GM18873 (cell line): ENCODE measurements at regions not wholly inside any gene's neighbourhood (a gene's known extent, or its start where the extent isn't known, plus 50 kb on each side); places are given as distances from the start of the nearest gene placed in this dataset.
"Not testable (repeated sequence)": the region's sequence is repeated elsewhere in the genome, so short reads cannot be mapped to it uniquely, and the experiment has no call there.

Experiments used
- ATAC-seq: cut with Tn5 transposase; IDR thresholded peaks from one replicate; pipeline ENCODE4 v1.9.1; 2021; ENCODE audit warnings: mild to moderate bottlenecking, moderate library complexity, moderate number of reproducible peaks; ENCODE audit not compliant: unreplicated experiment, low FRiP score

DNA sequence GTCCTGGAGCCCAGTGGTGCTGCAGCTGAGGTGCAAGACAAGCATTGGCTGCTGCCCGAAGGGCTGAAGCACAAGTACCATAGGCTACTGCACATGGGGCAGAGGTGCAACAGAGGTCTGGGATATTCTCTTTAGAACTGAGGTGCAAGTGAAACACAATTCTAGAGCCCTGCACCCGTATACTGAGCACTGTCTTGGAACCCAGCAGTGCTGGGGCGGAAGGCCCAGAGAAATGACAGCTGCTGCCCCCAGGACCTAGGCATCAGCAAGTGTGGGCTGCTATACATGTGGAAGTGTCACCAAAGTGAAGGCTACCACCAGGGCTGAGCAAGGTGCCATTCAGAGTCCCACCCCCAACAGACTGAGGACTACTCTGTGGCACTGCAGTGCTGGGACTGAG lies 393.6 kb upstream of the STEAP1 start:
- no peak for ATAC-seq

DNA sequence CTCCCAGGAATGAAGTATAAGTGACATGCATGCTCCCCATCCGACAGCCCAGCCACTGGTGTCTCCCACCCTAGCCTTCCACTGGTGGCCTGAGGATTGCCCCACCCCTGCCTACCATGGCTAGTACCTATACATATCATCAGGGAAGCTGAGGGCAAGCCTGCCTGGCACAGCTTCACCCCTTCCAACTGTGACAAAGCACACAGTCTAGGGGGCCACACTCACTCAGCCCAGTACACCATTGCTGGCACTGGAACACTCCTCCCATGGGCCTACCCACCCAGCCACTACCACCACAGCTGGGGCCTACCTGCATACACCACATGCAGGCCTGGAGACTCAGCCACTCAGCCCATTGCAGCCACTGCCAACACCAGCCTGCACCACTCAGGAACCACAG lies 393.1 kb upstream of the STEAP1 start:
- no peak for ATAC-seq

DNA sequence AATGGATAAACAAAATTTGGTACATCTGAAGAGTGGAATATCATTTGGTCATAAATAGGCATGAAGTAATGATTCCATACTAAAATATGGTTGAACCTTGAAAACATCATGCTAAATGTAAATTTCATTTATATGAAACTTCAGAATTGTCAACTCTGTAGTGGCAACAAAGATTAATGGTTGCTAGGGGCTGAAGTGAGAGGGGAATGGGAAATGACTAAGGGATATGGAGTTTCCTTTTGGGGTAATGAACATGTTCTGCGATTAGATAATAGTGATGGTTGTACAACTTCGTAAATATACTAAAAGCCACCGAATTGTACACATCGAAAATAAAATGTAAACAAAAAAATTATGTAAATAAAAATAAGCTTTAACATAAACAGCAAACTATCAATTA lies 384.1 kb upstream of the STEAP1 start:
- ATAC-seq, result no peak

DNA sequence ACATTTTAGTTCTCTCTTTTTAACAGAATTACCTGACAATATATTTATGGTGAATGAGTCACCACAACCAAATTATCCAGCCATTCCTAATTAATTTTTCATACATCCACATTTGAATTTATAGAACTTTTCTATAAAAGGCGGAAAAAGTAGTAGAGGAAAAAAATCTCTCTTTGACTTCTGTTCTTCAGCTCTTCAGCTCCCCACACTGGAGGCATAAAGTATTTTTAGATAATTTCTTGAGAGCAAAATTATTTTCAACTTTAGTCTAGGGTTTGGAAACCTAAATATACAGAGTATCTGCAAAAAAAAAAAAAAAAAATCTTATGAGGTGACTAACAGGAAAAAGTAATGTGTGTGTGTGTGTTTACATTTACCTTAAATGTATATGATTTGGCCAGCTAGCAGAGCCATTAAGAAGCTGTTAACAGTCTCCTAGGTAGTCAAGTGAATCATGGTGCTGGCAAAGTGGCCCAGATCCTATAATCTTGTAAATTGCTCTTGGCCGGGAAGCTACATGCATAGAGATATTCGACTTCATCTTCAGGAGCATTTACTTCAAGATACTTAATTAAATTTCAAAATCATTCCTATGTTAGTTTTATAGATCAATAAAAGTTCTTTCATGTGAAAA lies 383.1 kb upstream of the STEAP1 start:
- no peak for ATAC-seq

DNA sequence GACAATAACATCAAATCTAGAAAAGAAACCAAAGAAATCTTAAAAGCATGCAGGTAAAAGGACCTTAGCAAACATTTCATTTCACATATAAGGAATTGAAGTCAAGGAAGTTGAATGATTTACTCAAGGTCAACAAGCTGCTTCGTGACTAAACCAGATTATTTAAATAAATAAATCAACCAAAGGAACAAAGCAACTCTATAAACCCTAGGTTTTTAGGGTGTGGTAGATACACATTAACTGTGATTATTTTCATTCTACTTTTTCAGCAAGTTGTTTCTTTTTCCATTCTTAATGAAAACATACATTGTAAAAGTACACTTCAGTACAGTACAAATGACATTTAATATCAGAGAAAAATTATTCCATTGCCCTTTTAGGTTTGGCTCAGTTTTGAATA lies 382.0 kb upstream of the STEAP1 start:
- no peak for ATAC-seq

DNA sequence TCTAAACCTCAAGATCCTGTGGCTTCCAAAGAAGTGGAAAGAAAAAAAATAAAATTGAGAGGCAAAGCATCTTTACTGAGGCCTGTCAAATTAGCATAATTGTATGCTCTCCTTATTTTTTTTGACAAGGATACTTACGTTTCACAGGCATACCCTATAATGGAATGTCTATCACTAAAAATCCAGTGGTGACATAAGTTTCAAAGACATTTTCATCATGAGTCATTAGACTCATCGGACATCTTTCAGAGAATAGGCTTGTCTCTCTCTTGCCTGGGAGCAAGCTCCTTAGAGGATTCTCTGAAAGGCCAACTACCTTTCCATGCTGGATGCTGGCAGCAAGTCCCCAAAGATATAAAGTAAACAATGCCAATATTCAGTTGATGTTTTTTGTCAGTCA lies 380.7 kb upstream of the STEAP1 start:
- ATAC-seq, result no peak

DNA sequence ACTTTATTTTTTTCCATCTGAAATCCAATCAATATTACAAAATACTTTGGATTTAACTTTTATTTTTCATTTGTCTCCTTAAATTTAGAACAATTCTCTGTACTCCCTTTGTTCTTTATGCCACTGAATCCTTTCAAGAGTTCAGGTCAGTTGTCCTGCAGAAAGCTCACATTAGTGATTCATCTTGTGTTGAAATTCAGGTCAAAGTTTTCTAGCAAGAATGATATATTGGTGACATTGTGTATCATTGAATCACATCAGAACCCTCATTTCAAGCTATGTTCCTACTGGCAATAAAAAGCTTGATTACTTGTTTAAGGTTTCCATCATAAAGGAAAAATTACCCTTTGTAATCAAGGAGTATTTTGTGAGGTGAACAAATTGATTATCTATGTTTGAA lies 378.8 kb upstream of the STEAP1 start:
- ATAC-seq, result no peak

DNA sequence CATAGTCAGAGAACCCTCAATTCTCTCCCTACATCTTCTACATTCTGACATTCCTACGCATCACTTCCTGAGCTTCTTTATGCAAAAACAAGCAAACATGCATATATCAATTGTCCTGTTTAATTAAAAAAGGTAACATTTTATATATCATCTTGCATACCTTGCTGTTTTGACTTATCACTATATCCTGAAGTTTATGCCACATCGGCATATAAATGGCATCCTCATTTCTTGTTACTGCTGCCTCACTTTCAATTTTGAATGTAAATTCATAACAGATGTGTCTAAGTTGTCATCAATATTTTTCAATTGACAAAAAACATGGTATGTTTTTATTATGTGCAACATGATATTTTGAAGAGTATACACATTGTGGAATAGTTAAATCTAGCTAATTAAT lies 377.3 kb upstream of the STEAP1 start:
- ATAC-seq, result no peak

DNA sequence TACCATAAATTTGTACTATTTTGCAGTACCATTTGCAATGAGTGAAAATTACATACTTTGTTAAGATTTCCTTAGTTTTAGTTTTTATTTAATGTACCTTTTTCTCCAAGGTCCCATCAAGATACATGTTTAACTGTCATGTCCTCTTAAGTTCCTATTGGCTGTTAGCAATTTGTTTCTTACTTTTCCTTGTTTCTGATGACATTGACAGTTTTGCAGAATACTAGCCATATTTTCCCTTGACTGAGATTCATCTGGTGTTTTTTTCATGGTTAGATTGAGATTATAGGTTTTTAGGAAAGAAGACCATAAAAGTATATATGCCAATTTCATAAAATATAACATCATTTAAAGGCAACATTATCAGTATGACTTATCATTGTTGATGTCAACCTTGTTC lies 376.8 kb upstream of the STEAP1 start:
- no peak for ATAC-seq

DNA sequence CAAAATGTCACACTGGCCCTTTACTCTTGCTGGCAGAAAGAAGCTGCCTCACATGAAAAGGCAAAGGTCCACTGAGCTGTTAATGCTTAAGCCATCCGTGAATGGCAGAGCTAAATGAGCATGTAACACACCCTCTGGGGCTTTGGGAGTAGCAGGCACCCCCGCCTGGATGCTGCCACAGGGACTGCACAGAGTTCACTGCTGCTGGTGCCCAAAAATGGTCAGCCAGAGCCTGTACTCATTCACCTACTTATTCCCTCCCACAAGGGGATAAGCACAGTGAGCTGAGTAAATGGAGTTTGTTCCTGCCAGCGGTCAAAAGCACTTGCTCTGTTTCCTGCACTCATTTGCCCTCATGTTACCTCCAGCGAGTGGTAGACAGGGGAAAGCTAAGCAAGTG lies 374.0 kb upstream of the STEAP1 start:
- no peak for ATAC-seq

DNA sequence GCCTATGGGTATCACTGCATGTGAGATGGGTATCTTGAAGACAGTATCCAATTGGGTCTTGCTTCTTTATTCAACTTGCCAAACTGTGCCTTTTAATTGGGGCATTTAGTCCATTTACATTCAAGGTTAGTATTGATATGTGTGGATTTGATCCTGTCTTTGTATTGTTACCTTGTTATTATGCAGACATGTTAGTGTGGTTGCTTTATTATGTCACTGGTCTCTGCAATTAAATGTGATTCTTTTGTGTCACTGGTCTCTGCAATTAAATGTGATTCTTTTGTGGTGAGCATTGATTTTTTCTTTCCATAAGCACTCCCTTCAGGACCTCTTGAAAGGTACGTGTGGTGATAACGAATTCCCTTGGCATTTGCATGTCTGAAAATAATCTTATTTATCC lies 357.8 kb upstream of the STEAP1 start:
- no peak for ATAC-seq

DNA sequence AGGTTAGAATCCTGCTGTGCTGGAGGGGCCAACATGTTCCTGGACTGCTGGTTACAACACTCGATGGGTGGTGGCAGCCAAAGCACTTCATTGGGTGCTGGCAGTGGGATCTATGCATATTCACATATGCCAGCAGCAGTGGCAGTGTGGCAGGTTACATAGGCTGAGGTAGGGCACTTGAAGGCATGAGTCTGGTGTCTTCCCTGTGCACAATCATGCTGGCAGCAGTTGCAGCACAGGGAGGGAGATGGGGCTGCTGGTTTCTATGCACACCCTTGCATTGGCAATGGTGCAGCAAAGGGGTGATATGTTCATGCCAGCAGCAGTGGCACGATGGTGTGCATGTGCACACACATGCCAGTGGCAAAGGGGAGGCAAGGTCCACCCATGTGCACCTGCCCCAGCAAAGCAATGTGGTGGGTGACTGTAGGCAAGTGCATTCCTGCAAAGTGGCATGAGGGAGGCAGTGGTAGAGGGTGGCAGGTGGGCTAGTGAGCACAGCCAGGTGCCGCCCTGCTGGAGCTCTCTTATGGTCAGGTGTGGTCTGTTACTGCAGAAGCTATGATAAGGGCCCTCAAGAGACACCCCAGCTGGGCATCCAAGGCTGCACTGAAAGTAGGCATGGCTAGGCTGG lies 356.2 kb upstream of the STEAP1 start:
- ATAC-seq, result no peak

DNA sequence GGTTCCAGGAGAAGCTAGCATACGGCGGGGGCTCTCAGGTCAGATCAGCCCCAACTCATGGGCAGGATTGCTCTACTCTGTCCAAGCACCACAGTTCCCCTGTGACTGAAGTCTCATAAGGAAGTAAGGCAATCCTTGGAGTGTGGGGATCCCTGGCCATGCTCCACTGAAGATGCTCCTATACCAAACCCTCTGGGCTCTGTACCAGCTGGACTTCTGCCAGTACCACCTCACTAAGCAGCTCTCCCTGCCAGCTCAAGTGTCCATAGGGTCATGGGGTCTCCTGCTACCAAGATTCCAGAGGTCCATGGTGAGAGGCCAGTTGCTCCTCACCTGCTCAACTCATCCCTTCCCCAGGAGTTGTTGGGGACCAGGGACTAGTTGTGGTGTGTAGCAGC lies 355.7 kb upstream of the STEAP1 start:
- ATAC-seq, result no peak

DNA sequence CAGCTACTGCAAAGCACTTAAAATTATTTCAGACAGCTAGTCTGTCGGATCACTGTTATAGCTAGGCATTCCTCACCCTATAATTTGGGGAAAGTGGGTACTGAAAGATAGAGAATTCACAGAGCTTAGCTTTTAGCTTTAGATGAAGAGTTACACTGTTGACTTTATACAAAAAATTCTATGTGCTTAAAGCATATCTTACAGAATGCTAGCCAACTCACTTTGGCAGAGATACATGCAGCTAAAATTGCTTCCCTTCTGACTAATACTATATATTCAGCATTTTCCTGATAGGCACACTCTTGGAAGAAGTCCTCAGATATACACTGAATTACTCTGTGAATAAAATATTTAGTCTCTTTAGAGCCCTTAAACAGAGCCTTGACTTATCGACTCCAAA lies 353.5 kb upstream of the STEAP1 start:
- ATAC-seq, result no peak

DNA sequence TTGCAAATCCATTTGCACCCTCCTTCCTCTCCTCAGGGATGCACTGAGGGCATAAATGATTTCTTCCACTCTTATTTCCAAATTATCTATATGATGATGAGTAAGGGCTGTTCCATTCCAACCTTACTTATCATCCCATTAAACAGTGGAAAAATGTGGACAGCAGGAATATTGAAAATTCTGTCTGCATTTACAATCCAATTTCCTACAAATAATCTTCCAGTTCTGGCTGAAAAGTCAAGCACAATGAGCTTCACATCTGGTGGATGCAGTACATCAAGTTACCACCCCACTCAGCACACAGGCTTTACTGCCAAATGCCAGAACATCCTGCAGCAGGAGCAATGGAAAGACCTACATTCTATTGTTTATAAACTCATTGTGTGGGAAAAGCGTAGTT lies 345.0 kb upstream of the STEAP1 start:
- no peak for ATAC-seq

DNA sequence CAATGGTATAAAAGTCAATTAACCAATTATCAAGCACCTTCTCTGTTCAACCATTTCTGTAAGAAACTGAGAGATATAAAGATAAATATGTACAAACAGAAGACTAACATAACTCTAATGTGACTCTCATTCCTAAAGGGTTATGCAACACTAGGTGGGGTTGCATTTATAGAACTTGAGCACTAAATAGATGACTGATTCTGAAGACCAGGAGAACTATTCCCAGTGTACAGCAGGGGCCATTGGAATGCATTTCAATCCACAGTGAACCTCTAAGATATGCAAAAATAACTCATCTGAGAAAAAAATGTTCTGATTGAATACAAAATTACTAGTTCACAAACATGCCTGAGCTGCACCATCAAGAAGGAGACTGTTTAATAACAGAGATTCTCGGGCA lies 341.2 kb upstream of the STEAP1 start:
- ATAC-seq, result no peak

DNA sequence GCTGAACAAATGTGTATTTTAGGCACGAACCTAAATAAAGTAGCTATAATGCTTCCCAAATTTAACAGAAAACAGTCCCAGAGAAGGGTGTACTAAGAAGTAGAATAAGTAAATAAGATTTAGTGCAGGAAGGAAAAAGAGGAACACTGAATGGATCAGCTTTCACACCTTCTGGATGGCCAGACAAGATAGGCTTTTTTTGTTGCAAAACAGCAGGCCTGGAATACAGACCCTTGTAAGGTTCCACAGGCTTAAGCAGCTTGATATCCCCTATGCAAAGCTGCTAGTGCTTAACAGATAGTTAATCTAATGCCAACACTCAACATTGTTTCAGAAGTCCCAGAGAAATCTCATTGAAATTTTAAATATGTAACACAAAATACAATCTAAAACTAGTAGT lies 328.1 kb upstream of the STEAP1 start:
- no peak for ATAC-seq

DNA sequence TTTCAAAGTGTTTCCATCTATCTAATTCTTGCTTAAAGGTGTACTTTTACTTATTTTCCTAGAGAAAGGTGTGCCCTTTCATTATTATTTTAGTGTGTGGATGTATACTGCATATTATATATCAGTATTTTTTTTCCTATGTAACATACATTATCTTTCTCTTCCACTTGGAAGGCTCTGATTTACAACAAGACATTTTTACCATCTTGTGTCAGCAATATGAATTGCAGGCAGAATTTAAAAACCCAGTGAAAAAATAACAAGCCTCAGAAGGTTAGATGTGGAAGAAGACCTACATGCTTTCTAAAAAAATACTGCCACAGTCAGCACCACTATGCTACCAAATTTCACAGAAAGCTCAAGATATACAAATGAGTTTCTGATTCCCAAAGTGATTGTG lies 327.7 kb upstream of the STEAP1 start:
- no peak for ATAC-seq

DNA sequence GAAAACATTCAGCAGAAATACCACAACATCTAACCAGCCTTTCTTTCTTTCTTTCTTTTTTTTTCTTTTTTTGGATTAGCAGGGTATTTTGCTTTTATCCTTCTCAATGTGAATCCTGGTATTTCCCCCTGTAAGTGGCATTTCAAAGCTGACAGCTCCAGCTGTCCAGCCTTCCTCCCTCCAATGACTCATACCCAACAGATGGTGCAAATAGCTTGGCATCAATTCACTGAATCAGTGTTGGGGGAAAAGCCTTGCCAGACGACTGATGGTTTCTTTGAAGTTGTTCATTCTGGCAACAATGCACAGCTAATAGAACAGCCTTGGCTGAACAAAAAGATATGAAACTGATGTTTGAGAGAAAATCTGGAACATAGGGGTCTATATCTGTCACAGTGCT lies 316.8 kb upstream of the STEAP1 start:
- no peak for ATAC-seq

DNA sequence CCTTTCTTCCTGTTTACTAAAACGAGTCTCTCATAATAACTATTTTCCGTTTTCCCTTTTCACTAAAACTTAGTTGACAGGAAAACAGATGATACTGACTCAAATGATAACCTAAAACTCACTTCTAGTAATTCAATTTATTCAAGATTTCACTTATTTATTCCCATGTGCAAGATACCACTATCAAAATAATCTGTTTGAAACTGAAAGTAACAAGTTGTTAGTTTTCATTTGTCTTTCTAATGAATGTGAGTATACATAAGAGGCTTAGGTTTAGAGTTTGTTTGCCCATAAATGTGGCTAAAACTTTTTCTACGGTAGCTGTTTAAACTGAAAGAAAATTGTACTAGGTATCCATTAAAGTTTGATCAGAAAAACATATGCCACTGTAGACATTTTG lies 314.9 kb upstream of the STEAP1 start:
- ATAC-seq, result no peak

DNA sequence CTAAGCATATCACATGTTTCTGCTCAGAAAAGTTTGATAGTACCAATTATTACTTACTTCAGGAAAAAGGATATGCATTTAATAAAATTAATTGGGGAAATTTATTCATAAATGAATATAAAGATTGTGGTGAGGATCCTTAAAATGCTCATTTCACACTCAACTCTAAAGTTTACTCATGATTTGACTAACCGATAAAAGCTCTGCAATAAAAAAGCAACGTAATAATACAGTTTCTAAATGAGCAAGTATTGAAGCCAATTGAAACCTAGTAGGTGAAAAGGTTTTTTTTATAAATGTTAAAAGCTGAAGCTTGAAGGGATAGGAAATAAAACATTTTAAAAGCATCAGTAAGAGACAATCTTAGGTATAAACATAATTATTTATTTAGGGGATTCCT lies 308.3 kb upstream of the STEAP1 start:
- no peak for ATAC-seq

DNA sequence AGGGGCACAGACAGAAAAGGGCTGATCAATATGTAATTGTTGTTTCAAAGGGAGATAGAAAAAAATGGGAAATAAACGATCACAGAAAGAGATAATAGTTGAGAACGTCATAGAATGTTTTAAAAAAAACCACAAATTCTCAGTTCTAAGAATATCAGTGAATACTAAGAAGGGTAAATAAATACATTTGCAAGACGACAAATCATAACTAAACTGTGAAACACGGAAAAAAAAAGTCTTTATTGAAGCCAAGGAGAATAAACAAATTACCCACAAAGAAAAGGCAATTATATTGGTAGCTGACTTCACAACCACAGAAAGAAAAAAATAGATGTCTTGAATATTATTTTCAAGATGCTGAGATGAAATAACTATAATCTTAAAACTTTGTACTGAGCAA lies 305.2 kb upstream of the STEAP1 start:
- no peak for ATAC-seq

DNA sequence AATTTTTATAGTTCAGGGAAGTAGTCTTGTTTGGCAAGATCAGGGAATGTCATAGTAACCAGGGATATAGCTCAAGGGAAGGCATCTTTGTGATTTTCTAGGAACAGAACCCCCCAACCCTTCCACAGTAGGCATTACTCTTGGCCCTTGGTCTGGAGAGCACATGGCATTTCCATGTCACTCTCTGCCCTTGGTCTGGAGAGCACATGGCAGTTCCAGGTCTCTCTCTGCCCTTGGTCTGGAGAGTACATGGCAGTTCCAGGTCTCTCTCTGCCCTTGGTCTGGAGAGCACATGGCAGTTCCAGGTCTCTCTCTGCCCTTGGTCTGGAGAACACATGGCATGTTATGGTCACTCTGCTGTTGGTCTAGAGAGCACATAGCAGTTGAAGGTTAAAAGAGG lies 297.2 kb upstream of the STEAP1 start:
- not testable (repeated sequence) for ATAC-seq
